IMR-90 (cell line): ENCODE measurements at regions not wholly inside any gene's neighbourhood (a gene's known extent, or its start where the extent isn't known, plus 50 kb on each side); places are given as distances from the start of the nearest gene placed in this dataset.

ENCODE experiments used
- ATAC-seq: fragments of 200-7000 bp; cut with Tn5 transposase; 2 replicates; pipeline ENCODE4 v1.9.1; 2020; ENCODE audit warnings: low read depth, mild to moderate bottlenecking, moderate library complexity
- BruUV-seq: library from RNA; stranded (reverse); fragments of 400-500 nt; replicated peaks from 2 replicates; lab custom pipeline; 2021; lab: Mats Ljungman, UMichigan
- CTCF ChIA-PET: fragments of 300-600 bp; formaldehyde crosslinking; extraction: SDS; loops from one replicate; lab custom pipeline; 2021; ENCODE audit warnings: antibody characterized with exemption; lab: Yijun Ruan, JAX
- POLR2A ChIA-PET: fragments of 300-600 bp; sonication (Branson Sonifier 250); formaldehyde crosslinking; loops from one replicate; lab custom pipeline; 2022; ENCODE audit warnings: antibody characterized with exemption; ENCODE audit not compliant: unreplicated experiment; lab: Charles Lee
- DNase-seq: peaks from one replicate; pipeline ENCODE4 v3.0.0; 2013
- H2AFZ ChIP-seq: replicated peaks from 2 replicates; pipeline ENCODE3; 2013; ENCODE audit warnings: low read length, mild to moderate bottlenecking; ENCODE audit not compliant: poor library complexity
- H2AK5ac ChIP-seq: 2 replicates; pipeline ENCODE4 v1.6.1; 2013; ENCODE audit warnings: low read depth, low read length, inconsistent platforms
- H2AK9ac ChIP-seq: replicated peaks from 2 replicates; pipeline ENCODE3; 2013; ENCODE audit warnings: mild to moderate bottlenecking, low read depth, low read length, moderate library complexity; ENCODE audit not compliant: poor library complexity
- H2BK120ac ChIP-seq: 2 replicates; pipeline ENCODE4 v1.6.1; 2013; ENCODE audit warnings: low read depth, low read length, inconsistent platforms
- H2BK15ac ChIP-seq: 3 replicates; pipeline ENCODE4 v1.6.1; 2013; ENCODE audit warnings: low read depth, low read length, inconsistent platforms
- H2BK20ac ChIP-seq: 2 replicates; pipeline ENCODE4 v1.6.1; 2013; ENCODE audit warnings: low read depth, mild to moderate bottlenecking, inconsistent platforms, low read length, moderate library complexity
- H2BK5ac ChIP-seq: 2 replicates; pipeline ENCODE4 v1.6.1; 2013; ENCODE audit warnings: mild to moderate bottlenecking, low read depth, low read length, inconsistent platforms; ENCODE audit not compliant: poor library complexity, severe bottlenecking
- H3K14ac ChIP-seq: replicated peaks from 2 replicates; pipeline ENCODE4 v1.6.1; 2013; ENCODE audit warnings: low read depth, low read length, inconsistent platforms
- H3K18ac ChIP-seq: 2 replicates; pipeline ENCODE4 v1.6.1; 2013; ENCODE audit warnings: low read depth, low read length, control low read depth
- H3K23ac ChIP-seq: 2 replicates; pipeline ENCODE4 v1.6.1; 2013; ENCODE audit warnings: low read depth, low read length, inconsistent platforms
- H3K27ac ChIP-seq: 2 replicates; pipeline ENCODE4 v1.5.1; 2013; ENCODE audit warnings: mild to moderate bottlenecking, control low read depth, low read length; ENCODE audit not compliant: insufficient read depth
- H3K27me3 ChIP-seq: 2 replicates; pipeline ENCODE4 v1.6.1; 2013; ENCODE audit warnings: low read length; ENCODE audit not compliant: control insufficient read depth, insufficient read depth
- H3K36me3 ChIP-seq: 2 replicates; pipeline ENCODE4 v1.6.1; 2013; ENCODE audit warnings: low read length, mixed read lengths; ENCODE audit not compliant: control insufficient read depth, insufficient read depth
- H3K4ac ChIP-seq: 2 replicates; pipeline ENCODE4 v1.6.1; 2013; ENCODE audit warnings: low read depth, low read length, inconsistent platforms
- H3K4me1 ChIP-seq: 2 replicates; pipeline ENCODE4 v1.6.1; 2013; ENCODE audit warnings: low read length, mixed read lengths; ENCODE audit not compliant: control insufficient read depth, insufficient read depth
- H3K4me2 ChIP-seq: 2 replicates; pipeline ENCODE4 v1.6.1; 2013; ENCODE audit warnings: low read depth, mild to moderate bottlenecking, control low read depth, low read length, moderate library complexity
- H3K4me3 ChIP-seq: 2 replicates; pipeline ENCODE4 v1.5.1; 2013; ENCODE audit warnings: low read depth, mild to moderate bottlenecking, control low read depth, low read length, moderate library complexity; ENCODE audit not compliant: insufficient read depth
- H3K56ac ChIP-seq: 2 replicates; pipeline ENCODE4 v1.6.1; 2013; ENCODE audit warnings: low read length, inconsistent platforms; ENCODE audit not compliant: insufficient read depth; ENCODE audit errors: extremely low read depth
- H3K79me1 ChIP-seq, 2 experiments: 2 replicates each; pipeline ENCODE4 v1.6.1; 2013; ENCODE audit warnings: low read length in 2 of 2, inconsistent platforms in 1 of 2, low read depth in 1 of 2
- H3K9ac ChIP-seq: 2 replicates; pipeline ENCODE4 v1.6.1; 2013; ENCODE audit warnings: low read depth, low read length, control low read depth
- H3K9me1 ChIP-seq: 2 replicates; pipeline ENCODE4 v1.6.1; 2013; ENCODE audit warnings: low read length, inconsistent platforms; ENCODE audit not compliant: insufficient read depth
- H3K9me3 ChIP-seq: 2 replicates; pipeline ENCODE4 v1.6.1; 2013; ENCODE audit warnings: low read length; ENCODE audit not compliant: control insufficient read depth, insufficient read depth
- H4K20me1 ChIP-seq: 2 replicates; pipeline ENCODE4 v1.6.1; 2013; ENCODE audit warnings: low read length, inconsistent platforms; ENCODE audit not compliant: insufficient read depth
- H4K5ac ChIP-seq: 2 replicates; pipeline ENCODE4 v1.6.1; 2013; ENCODE audit warnings: mild to moderate bottlenecking, low read depth, low read length, control low read depth
- H4K8ac ChIP-seq, 2 experiments: 2 replicates each; pipeline ENCODE4 v1.6.1; 2013; ENCODE audit warnings: low read depth in 2 of 2, low read length in 2 of 2, control low read depth in 1 of 2, inconsistent platforms in 1 of 2
- H4K91ac ChIP-seq: 2 replicates; pipeline ENCODE4 v1.6.1; 2013; ENCODE audit warnings: low read depth, low read length, inconsistent platforms; ENCODE audit not compliant: insufficient read depth
- MAZ ChIP-seq: IDR thresholded peaks from 2 replicates; pipeline ENCODE4 v1.6.1; 2012; ENCODE audit warnings: low read depth, mild to moderate bottlenecking, low read length, improper control_type of control experiment, moderate library complexity, borderline replicate concordance
- WGBS, 2 experiments: methylation state at CpG; one replicate each; pipeline versions ENCODE4 v1.1.5 to v1.1.7; 2013; ENCODE audit warnings: missing lambda C conversion rate in 2 of 2; ENCODE audit not compliant: insufficient read length in 1 of 2; ENCODE audit errors: extremely low coverage in 2 of 2; 5-methylcytosine and 5-hydroxymethylcytosine counted together
- dilution Hi-C: fragments of 300-500 bp; cut with HindIII; formaldehyde crosslinking; loops from one replicate; pipeline ENCODE4 v1.14.3; 2018; ENCODE audit warnings: low sequenced_read_pairs; ENCODE audit not compliant: unreplicated experiment
- in situ Hi-C: fragments of 300-500 bp; cut with MboI; formaldehyde crosslinking; loops from 3 replicates; pipeline ENCODE4 v1.14.3; 2019; ENCODE audit warnings: low sequenced_read_pairs, inconsistent platforms, mixed read lengths
- intact Hi-C: fragments of 100-400 bp; cut with micrococcal nuclease; formaldehyde crosslinking; loops from 2 replicates; pipeline ENCODE4 v1.10.0; 2022

GRCh38 chrX:117407449-117408150 is 709.0 kb downstream of the KLHL13 start:
- H4K5ac ChIP-seq = no peak overlapping the region
- no peak for TF ChIP-seq MAZ
- WGBS, 2 experiments = 67% methylated on average over 2 of the region's 4 CpGs; no CpG with 5 or more reads in 1 of the 2 experiments
- no peaks in the 10 kb centered on the region for H3K36me3 ChIP-seq
- in situ Hi-C loops (no loop called here), intact Hi-C loops (no loop called here), dilution Hi-C loops (no loop called here)
- H3K18ac ChIP-seq = no peak overlapping the region
- DNase-seq = no peak
- ChIA-PET CTCF (no interaction called here), POLR2A (no interaction called here)
- no peaks in the 10 kb centered on the region for H3K9me1 ChIP-seq
- no peak overlapping the region for H3K4ac ChIP-seq
- no peaks in the 10 kb centered on the region; the same call in 1 of the 2 replicates for H3K9me3 ChIP-seq
- H3K23ac ChIP-seq = no peak overlapping the region
- H2BK5ac ChIP-seq = no peak overlapping the region
- no peak overlapping the region for H2BK120ac ChIP-seq
- H4K20me1 ChIP-seq = no peaks in the 10 kb centered on the region
- H4K91ac ChIP-seq = no peak overlapping the region
- no peaks in the 10 kb centered on the region for H3K79me1 ChIP-seq
- H3K4me2 ChIP-seq = no peak overlapping the region
- BruUV-seq = no TSS peak
- no peak for ATAC-seq
- no peak overlapping the region for H3K9ac ChIP-seq
- no peak overlapping the region for H3K4me3 ChIP-seq
- H3K27ac ChIP-seq = no peak overlapping the region
- H2AK5ac ChIP-seq = no peak overlapping the region
- no peak overlapping the region for H4K8ac ChIP-seq
- no peaks in the 10 kb centered on the region for H3K4me1 ChIP-seq
- no peak overlapping the region for H3K56ac ChIP-seq
- no peak overlapping the region for H2BK15ac ChIP-seq
- H2BK20ac ChIP-seq = no peak overlapping the region
- H3K27me3 ChIP-seq = no peaks in the 10 kb centered on the region
- no peak overlapping the region for H3K14ac ChIP-seq
- H2AFZ ChIP-seq = no peak overlapping the region
- H2AK9ac ChIP-seq = no peak overlapping the region
